ENCODE measurements at regions not wholly inside any gene's neighbourhood (a gene's known extent, or its start where the extent isn't known, plus 50 kb on each side); places are given as distances from the start of the nearest gene placed in this dataset.

DNA sequence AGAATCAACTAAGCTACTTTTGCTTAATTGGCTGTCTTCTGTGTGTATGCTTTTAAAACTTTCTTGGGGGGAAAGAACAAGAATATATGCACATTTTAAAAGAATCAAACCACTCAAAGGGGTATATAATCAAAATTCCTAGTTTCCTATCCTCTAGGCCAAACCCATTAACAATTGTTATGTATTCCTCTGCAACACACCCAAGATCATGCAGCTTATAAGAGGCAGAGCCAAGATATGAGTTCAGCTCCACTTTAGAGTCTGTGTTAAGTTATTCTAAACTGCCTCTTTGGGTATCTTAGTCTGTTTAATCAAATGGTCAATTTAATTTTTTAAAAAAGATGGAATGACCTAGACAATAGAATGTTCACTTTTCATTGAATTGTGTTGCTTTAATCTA is 326.1 kb upstream of the IL12A start:
- Histone ChIP-seq H3K9me2 (replicated peaks; ENCODE audit: insufficient read depth, low read length) (no peaks in the 10 kb centered on the region), H3K79me2 (ENCODE audit: insufficient read depth, low read length) (no peaks in the 10 kb centered on the region), H3K36me3 (ENCODE audit: low read length) (no peaks in the 10 kb centered on the region), H3K4me3 (ENCODE audit: insufficient read depth, low read length, poor library complexity, severe bottlenecking) (no peak overlapping the region), H2AFZ (ENCODE audit: low read depth, low read length, severe bottlenecking) (no peak overlapping the region), H3K27me3 (ENCODE audit: low read length) (0 out of 2 replicates have a peak, but pooled peaks cover 3% of the 10 kb centered on the region), H3K4me2 (ENCODE audit: low read depth, low read length, poor library complexity, severe bottlenecking) (no peak overlapping the region), H3K27ac (ENCODE audit: low read depth, low read length) (no peak overlapping the region), H3K9ac (ENCODE audit: low read length) (no peak overlapping the region), H4K20me1 (ENCODE audit: low read depth, low read length) (no peaks in the 10 kb centered on the region), H3F3A (ENCODE audit: insufficient read depth) (no peaks in the 10 kb centered on the region), H3K9me3 (ENCODE audit: insufficient read depth, low read length) (no peaks in the 10 kb centered on the region; the same call in 1 of the 2 replicates)
- TF ChIP-seq CTCF (IDR thresholded peaks at IDR 0.05; ENCODE audit: insufficient read depth, low read length, poor library complexity, severe bottlenecking) (no peak), EZH2phosphoT487 (conservative IDR thresholded peaks at IDR 0.05; ENCODE audit: low read length) (no peak)

- no peak overlapping the region for H3K4me2 ChIP-seq (ENCODE audit: low read depth, low read length, poor library complexity, severe bottlenecking)
- no peak overlapping the region for H2AFZ ChIP-seq (ENCODE audit: low read depth, low read length, severe bottlenecking)
- no peaks in the 10 kb centered on the region for H3K36me3 ChIP-seq (ENCODE audit: low read length)
- TF ChIP-seq CTCF (IDR thresholded peaks at IDR 0.05; ENCODE audit: insufficient read depth, low read length, poor library complexity, severe bottlenecking) (no peak), EZH2phosphoT487 (conservative IDR thresholded peaks at IDR 0.05; ENCODE audit: low read length) (no peak)
- no peaks in the 10 kb centered on the region; the same call in 1 of the 2 replicates for H3K9me3 ChIP-seq (ENCODE audit: insufficient read depth, low read length)
- no peaks in the 10 kb centered on the region for H3F3A ChIP-seq (ENCODE audit: insufficient read depth)
- no peak overlapping the region for H3K9ac ChIP-seq (ENCODE audit: low read length)
- H3K9me2 ChIP-seq (replicated peaks; ENCODE audit: insufficient read depth, low read length): no peaks in the 10 kb centered on the region
- H3K27ac ChIP-seq (ENCODE audit: low read depth, low read length): no peak overlapping the region
- no peaks in the 10 kb centered on the region for H3K79me2 ChIP-seq (ENCODE audit: insufficient read depth, low read length)
- H4K20me1 ChIP-seq (ENCODE audit: low read depth, low read length): no peaks in the 10 kb centered on the region
- 0 out of 2 replicates have a peak, but pooled peaks cover 3% of the 10 kb centered on the region for H3K27me3 ChIP-seq (ENCODE audit: low read length)
- H3K4me3 ChIP-seq (ENCODE audit: insufficient read depth, low read length, poor library complexity, severe bottlenecking): no peak overlapping the region
Observed at GRCh38 chr3:159664006-159664405, 324.6 kb upstream of the IL12A start.

GRCh38 chr3:159664653-159665052 is 324.0 kb upstream of the IL12A start:
- Histone ChIP-seq H4K20me1 (ENCODE audit: low read depth, low read length) (no peaks in the 10 kb centered on the region), H3K27me3 (ENCODE audit: low read length) (0 out of 2 replicates have a peak, but pooled peaks cover 3% of the 10 kb centered on the region), H3K9me3 (ENCODE audit: insufficient read depth, low read length) (no peaks in the 10 kb centered on the region; the same call in 1 of the 2 replicates), H3K4me2 (ENCODE audit: low read depth, low read length, poor library complexity, severe bottlenecking) (no peak overlapping the region), H3K27ac (ENCODE audit: low read depth, low read length) (no peak overlapping the region), H3F3A (ENCODE audit: insufficient read depth) (no peaks in the 10 kb centered on the region), H3K36me3 (ENCODE audit: low read length) (no peaks in the 10 kb centered on the region), H3K9me2 (replicated peaks; ENCODE audit: insufficient read depth, low read length) (no peaks in the 10 kb centered on the region), H3K4me3 (ENCODE audit: insufficient read depth, low read length, poor library complexity, severe bottlenecking) (no peak overlapping the region), H3K9ac (ENCODE audit: low read length) (no peak overlapping the region), H2AFZ (ENCODE audit: low read depth, low read length, severe bottlenecking) (no peak overlapping the region), H3K79me2 (ENCODE audit: insufficient read depth, low read length) (no peaks in the 10 kb centered on the region)
- TF ChIP-seq EZH2phosphoT487 (conservative IDR thresholded peaks at IDR 0.05; ENCODE audit: low read length) (no peak), CTCF (IDR thresholded peaks at IDR 0.05; ENCODE audit: insufficient read depth, low read length, poor library complexity, severe bottlenecking) (no peak)

Data from SU-DHL-6 (cell line).